IPS-18a (cell line): ENCODE measurements at regions not wholly inside any gene's neighbourhood (a gene's known extent, or its start where the extent isn't known, plus 50 kb on each side); places are given as distances from the start of the nearest gene placed in this dataset.
"Not testable (repeated sequence)": the region's sequence is repeated elsewhere in the genome, so short reads cannot be mapped to it uniquely, and the experiment has no call there.

ENCODE experiments used
- H3K27ac ChIP-seq: one replicate; pipeline ENCODE4 v1.5.1; 2013; ENCODE audit warnings: low read length
- H3K27me3 ChIP-seq: one replicate; pipeline ENCODE4 v1.6.1; 2013; ENCODE audit warnings: mild to moderate bottlenecking, low read length; ENCODE audit not compliant: control insufficient read depth, insufficient read depth
- H3K36me3 ChIP-seq: one replicate; pipeline ENCODE4 v1.6.1; 2013; ENCODE audit warnings: low read depth, low read length; ENCODE audit not compliant: control insufficient read depth
- H3K4me1 ChIP-seq: one replicate; pipeline ENCODE4 v1.6.1; 2013; ENCODE audit warnings: low read depth, low read length; ENCODE audit not compliant: control insufficient read depth
- H3K4me3 ChIP-seq: one replicate; pipeline ENCODE4 v1.5.1; 2013; ENCODE audit warnings: low read length
- H3K9ac ChIP-seq: one replicate; pipeline ENCODE4 v1.6.1; 2013; ENCODE audit warnings: mild to moderate bottlenecking, low read length, moderate library complexity
- H3K9me3 ChIP-seq: one replicate; pipeline ENCODE4 v1.6.1; 2013; ENCODE audit warnings: low read depth, low read length; ENCODE audit not compliant: control insufficient read depth

DNA sequence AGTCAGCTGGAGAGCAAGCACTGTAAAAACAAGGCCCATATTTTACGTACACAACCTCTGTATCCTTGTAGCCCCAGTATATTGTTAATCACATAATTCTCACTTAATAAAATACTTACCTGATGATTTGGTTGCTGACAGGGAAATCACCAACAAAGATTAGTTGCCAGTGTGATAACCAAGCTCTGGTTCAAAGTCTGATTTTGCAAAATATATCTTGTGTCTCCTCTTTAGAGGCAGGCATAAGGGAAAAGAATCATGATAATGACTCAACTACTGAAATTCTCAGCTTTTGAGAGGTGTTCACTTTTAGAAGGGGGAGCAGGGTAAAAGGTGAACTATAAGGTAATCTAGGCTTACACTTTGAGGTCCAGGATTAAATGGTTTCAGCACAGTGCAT, 351.1 kb upstream of the CD180 start:
- Histone ChIP-seq H3K4me3 (no peak overlapping the region), H3K27me3 (no peaks in the 10 kb centered on the region), H3K4me1 (no peaks in the 10 kb centered on the region), H3K9me3 (no peaks in the 10 kb centered on the region), H3K9ac (no peak overlapping the region), H3K27ac (no peak overlapping the region), H3K36me3 (no peaks in the 10 kb centered on the region)

DNA sequence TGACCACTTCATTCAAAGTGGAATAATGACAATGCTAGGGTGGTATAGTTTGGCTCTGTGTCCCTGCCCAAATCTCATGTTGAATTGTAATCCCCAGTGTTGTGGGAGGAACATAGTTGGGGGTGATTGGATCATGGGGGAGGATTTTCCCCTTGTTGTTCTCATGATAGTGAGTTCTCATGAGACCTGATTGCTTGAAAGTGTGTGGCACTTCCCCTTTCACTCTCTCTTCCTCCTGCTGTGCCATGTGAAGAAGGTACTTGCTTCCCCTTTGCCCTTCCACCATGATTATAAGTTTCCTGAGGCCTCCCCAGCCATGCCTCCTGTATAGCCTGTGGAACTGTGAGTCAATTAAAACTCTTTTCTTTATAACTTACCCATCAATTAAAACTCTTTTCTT, 348.3 kb upstream of the CD180 start:
- not testable (repeated sequence) for H3K27ac ChIP-seq, H3K4me3 ChIP-seq, H3K36me3 ChIP-seq, H3K27me3 ChIP-seq, H3K9me3 ChIP-seq, H3K4me1 ChIP-seq, H3K9ac ChIP-seq

DNA sequence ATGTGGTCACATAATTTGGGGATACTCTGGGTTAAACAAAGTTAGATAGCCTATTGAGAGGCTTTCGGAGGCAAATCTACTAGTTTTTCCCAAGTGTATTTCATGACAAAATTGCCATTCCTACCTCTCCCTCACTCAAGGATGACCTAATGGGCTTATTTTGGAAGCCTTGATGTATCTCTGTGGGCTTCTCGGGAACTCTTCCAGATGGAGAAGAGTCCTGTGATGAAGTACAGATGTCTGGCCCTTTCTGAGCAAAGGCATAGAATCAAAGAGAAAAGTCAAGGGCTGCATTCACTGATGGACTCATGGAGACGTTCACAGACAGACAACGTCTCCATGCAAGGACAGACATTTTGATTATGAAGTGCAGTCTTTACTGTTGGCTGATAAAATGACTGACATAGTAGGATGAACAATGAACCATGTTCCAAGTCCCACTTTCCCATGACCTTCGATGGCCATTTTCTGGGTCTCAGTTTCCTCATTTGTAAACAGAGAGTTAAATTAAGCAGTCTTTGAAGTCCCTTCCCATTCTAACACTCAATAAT, 347.2 kb upstream of the CD180 start:
- Histone ChIP-seq H3K4me1 (no peaks in the 10 kb centered on the region), H3K27ac (no peak overlapping the region), H3K36me3 (no peaks in the 10 kb centered on the region), H3K27me3 (no peaks in the 10 kb centered on the region), H3K9ac (no peak overlapping the region), H3K9me3 (no peaks in the 10 kb centered on the region), H3K4me3 (no peak overlapping the region)

- Histone ChIP-seq H3K4me3 (no peak overlapping the region), H3K9ac (no peak overlapping the region), H3K4me1 (no peaks in the 10 kb centered on the region)
Observed at GRCh38 chr5:67542479-67542878, 345.9 kb upstream of the CD180 start.

GRCh38 chr5:67541875-67542274, 345.3 kb upstream of the CD180 start:
- Histone ChIP-seq H3K27ac (no peak overlapping the region), H3K4me3 (no peak overlapping the region), H3K9me3 (no peaks in the 10 kb centered on the region), H3K9ac (no peak overlapping the region), H3K4me1 (no peaks in the 10 kb centered on the region), H3K36me3 (no peaks in the 10 kb centered on the region), H3K27me3 (no peaks in the 10 kb centered on the region)

More at GRCh38 chr5:67542479-67542878, 345.9 kb upstream of the CD180 start:
- no peak overlapping the region for H3K27ac ChIP-seq
- H3K9me3 ChIP-seq: no peaks in the 10 kb centered on the region
- H3K27me3 ChIP-seq: no peaks in the 10 kb centered on the region
- no peaks in the 10 kb centered on the region for H3K36me3 ChIP-seq

DNA sequence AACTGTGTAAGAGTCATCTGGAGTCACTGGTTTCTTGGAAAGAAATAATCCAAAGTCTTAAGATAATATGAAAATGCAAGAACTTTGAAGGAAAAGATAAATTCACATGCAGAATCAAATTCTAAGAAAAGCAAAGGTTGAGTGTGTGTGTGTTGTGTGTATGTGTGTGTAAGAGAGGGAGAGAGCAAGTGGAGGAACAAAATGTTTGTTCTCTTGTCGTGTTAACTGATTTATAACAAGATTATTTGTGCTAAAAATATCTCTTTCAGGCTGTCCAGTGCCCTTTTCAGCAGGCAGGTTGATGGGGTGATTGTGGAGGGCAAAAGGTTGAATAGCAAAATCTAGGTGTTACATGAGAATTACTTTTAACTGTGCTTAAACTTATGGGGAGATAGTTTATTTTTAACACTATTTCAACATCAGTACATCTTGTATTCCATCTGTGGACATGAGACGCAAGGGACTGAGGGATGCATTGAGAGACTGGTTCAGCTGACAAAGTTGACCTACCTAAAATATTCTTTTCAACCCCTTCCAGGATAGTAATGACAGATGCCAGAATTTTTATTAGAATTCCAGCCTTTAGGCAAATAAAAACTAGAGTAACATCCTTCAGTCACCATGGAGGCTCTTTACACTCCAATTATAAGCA, 342.4 kb upstream of the CD180 start:
- Histone ChIP-seq H3K27me3 (no peaks in the 10 kb centered on the region), H3K4me3 (no peak overlapping the region), H3K27ac (no peak overlapping the region), H3K9me3 (no peaks in the 10 kb centered on the region), H3K4me1 (no peaks in the 10 kb centered on the region), H3K36me3 (no peaks in the 10 kb centered on the region), H3K9ac (no peak overlapping the region)

GRCh38 chr5:67537439-67538148, 341.0 kb upstream of the CD180 start:
- Histone ChIP-seq H3K9ac (no peak overlapping the region), H3K27me3 (no peaks in the 10 kb centered on the region), H3K4me3 (no peak overlapping the region), H3K27ac (no peak overlapping the region), H3K36me3 (no peaks in the 10 kb centered on the region), H3K9me3 (no peaks in the 10 kb centered on the region), H3K4me1 (no peaks in the 10 kb centered on the region)

GRCh38 chr5:67536866-67537265, 340.3 kb upstream of the CD180 start:
- H3K9me3 ChIP-seq: no peaks in the 10 kb centered on the region
- no peaks in the 10 kb centered on the region for H3K4me1 ChIP-seq
- no peak overlapping the region for H3K27ac ChIP-seq
- H3K36me3 ChIP-seq: no peaks in the 10 kb centered on the region
- no peak overlapping the region for H3K9ac ChIP-seq
- no peaks in the 10 kb centered on the region for H3K27me3 ChIP-seq
- no peak overlapping the region for H3K4me3 ChIP-seq

DNA sequence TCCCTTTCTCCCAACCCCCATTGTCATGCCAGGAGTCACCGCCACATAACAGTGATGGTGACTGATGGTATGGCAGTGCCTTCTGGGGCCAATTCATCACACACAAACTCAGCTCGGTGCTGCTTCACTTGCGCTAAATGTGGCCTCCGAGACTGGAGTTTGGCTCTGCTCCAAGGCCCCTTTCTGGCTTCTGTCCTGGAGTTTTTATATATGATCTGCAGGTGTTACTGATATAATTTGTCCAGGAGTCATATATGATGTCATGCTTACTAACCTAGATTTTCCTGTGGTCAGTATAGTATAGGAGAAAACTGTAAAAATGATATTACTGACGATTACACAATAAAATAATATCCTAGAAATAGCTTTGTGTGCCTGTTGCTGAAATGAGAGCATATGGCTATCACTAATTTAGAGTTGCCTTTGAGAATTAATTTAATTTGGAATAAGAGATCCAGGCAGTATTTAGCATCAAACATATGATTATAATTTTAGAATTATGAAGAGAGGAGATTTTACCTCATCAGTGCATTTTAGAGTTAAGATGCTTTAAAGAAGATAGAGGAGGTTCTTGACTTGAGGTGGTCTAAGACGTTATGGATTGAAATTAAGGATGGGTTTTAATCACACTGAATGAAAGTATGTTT, 334.1 kb upstream of the CD180 start:
- H3K27me3 ChIP-seq: no peaks in the 10 kb centered on the region
- H3K9me3 ChIP-seq: peaks cover 6% of the 10 kb centered on the region
- H3K4me1 ChIP-seq: no peaks in the 10 kb centered on the region
- H3K27ac ChIP-seq: no peak overlapping the region
- H3K36me3 ChIP-seq: no peaks in the 10 kb centered on the region
- no peak overlapping the region for H3K9ac ChIP-seq
- no peak overlapping the region for H3K4me3 ChIP-seq

DNA sequence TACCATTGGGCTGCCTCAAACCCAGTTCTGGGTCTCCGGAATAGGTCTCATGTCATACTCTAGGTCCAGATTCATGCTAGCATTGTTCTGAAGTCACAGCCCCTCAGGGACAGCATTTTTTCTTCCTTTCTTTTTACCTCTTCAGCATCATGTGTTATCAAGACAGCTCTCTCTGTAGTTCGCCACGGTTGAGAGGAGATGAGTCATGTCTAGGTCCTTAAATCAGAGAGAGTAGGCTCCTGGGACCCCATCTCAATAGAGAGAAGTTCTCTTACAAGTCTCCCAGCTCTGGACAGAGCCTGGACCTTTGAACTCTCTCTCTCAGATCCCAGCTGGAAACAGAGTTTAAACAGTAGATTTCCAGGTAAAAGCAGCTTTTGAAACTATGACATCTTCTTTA, 332.4 kb upstream of the CD180 start:
- peaks cover 6% of the 10 kb centered on the region for H3K9me3 ChIP-seq
- H3K36me3 ChIP-seq: no peaks in the 10 kb centered on the region
- no peak overlapping the region for H3K27ac ChIP-seq
- no peak overlapping the region for H3K9ac ChIP-seq
- H3K4me3 ChIP-seq: no peak overlapping the region
- H3K27me3 ChIP-seq: no peaks in the 10 kb centered on the region
- H3K4me1 ChIP-seq: no peaks in the 10 kb centered on the region

DNA sequence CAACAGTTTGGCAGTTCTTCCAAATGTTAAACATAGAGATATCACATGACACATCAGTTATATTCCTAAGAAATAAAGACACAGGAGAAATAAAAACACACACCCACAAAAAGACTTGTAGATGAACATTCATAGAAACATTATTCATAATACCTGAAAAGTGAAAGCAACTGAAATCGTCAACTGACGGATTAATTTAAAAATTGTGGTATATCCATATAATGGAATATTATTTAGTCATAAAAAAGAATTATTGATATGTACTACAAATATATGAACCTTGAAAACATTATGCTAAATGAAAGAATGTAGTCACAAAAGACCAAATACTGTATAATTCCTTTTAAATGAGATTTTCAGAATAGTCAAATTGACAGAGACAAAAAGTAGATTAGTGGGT, 330.2 kb upstream of the CD180 start:
- Histone ChIP-seq H3K4me3 (no peak overlapping the region), H3K9me3 (peaks cover 6% of the 10 kb centered on the region), H3K4me1 (no peaks in the 10 kb centered on the region), H3K27me3 (no peaks in the 10 kb centered on the region), H3K27ac (no peak overlapping the region), H3K36me3 (no peaks in the 10 kb centered on the region), H3K9ac (no peak overlapping the region)
